IMR-90 (cell line): ENCODE measurements at regions not wholly inside any gene's neighbourhood (a gene's known extent, or its start where the extent isn't known, plus 50 kb on each side); places are given as distances from the start of the nearest gene placed in this dataset.

Experiments
- ATAC-seq: fragments of 200-7000 bp; cut with Tn5 transposase; 2 replicates; pipeline ENCODE4 v1.9.1; 2020; ENCODE audit warnings: low read depth, mild to moderate bottlenecking, moderate library complexity
- BruUV-seq: library from RNA; stranded (reverse); fragments of 400-500 nt; replicated peaks from 2 replicates; lab custom pipeline; 2021; lab: Mats Ljungman, UMichigan
- CTCF ChIA-PET: fragments of 300-600 bp; formaldehyde crosslinking; extraction: SDS; loops from one replicate; lab custom pipeline; 2021; ENCODE audit warnings: antibody characterized with exemption; lab: Yijun Ruan, JAX
- POLR2A ChIA-PET: fragments of 300-600 bp; sonication (Branson Sonifier 250); formaldehyde crosslinking; loops from one replicate; lab custom pipeline; 2022; ENCODE audit warnings: antibody characterized with exemption; ENCODE audit not compliant: unreplicated experiment; lab: Charles Lee
- DNase-seq: peaks from one replicate; pipeline ENCODE4 v3.0.0; 2013
- H2AFZ ChIP-seq: replicated peaks from 2 replicates; pipeline ENCODE3; 2013; ENCODE audit warnings: low read length, mild to moderate bottlenecking; ENCODE audit not compliant: poor library complexity
- H2AK5ac ChIP-seq: 2 replicates; pipeline ENCODE4 v1.6.1; 2013; ENCODE audit warnings: low read depth, low read length, inconsistent platforms
- H2AK9ac ChIP-seq: replicated peaks from 2 replicates; pipeline ENCODE3; 2013; ENCODE audit warnings: mild to moderate bottlenecking, low read depth, low read length, moderate library complexity; ENCODE audit not compliant: poor library complexity
- H2BK120ac ChIP-seq: 2 replicates; pipeline ENCODE4 v1.6.1; 2013; ENCODE audit warnings: low read depth, low read length, inconsistent platforms
- H2BK15ac ChIP-seq: 3 replicates; pipeline ENCODE4 v1.6.1; 2013; ENCODE audit warnings: low read depth, low read length, inconsistent platforms
- H2BK20ac ChIP-seq: 2 replicates; pipeline ENCODE4 v1.6.1; 2013; ENCODE audit warnings: low read depth, mild to moderate bottlenecking, inconsistent platforms, low read length, moderate library complexity
- H2BK5ac ChIP-seq: 2 replicates; pipeline ENCODE4 v1.6.1; 2013; ENCODE audit warnings: mild to moderate bottlenecking, low read depth, low read length, inconsistent platforms; ENCODE audit not compliant: poor library complexity, severe bottlenecking
- H3K14ac ChIP-seq: replicated peaks from 2 replicates; pipeline ENCODE4 v1.6.1; 2013; ENCODE audit warnings: low read depth, low read length, inconsistent platforms
- H3K18ac ChIP-seq: 2 replicates; pipeline ENCODE4 v1.6.1; 2013; ENCODE audit warnings: low read depth, low read length, control low read depth
- H3K23ac ChIP-seq: 2 replicates; pipeline ENCODE4 v1.6.1; 2013; ENCODE audit warnings: low read depth, low read length, inconsistent platforms
- H3K27ac ChIP-seq: 2 replicates; pipeline ENCODE4 v1.5.1; 2013; ENCODE audit warnings: mild to moderate bottlenecking, control low read depth, low read length; ENCODE audit not compliant: insufficient read depth
- H3K27me3 ChIP-seq: 2 replicates; pipeline ENCODE4 v1.6.1; 2013; ENCODE audit warnings: low read length; ENCODE audit not compliant: control insufficient read depth, insufficient read depth
- H3K36me3 ChIP-seq: 2 replicates; pipeline ENCODE4 v1.6.1; 2013; ENCODE audit warnings: low read length, mixed read lengths; ENCODE audit not compliant: control insufficient read depth, insufficient read depth
- H3K4ac ChIP-seq: 2 replicates; pipeline ENCODE4 v1.6.1; 2013; ENCODE audit warnings: low read depth, low read length, inconsistent platforms
- H3K4me1 ChIP-seq: 2 replicates; pipeline ENCODE4 v1.6.1; 2013; ENCODE audit warnings: low read length, mixed read lengths; ENCODE audit not compliant: control insufficient read depth, insufficient read depth
- H3K4me2 ChIP-seq: 2 replicates; pipeline ENCODE4 v1.6.1; 2013; ENCODE audit warnings: low read depth, mild to moderate bottlenecking, control low read depth, low read length, moderate library complexity
- H3K4me3 ChIP-seq: 2 replicates; pipeline ENCODE4 v1.5.1; 2013; ENCODE audit warnings: low read depth, mild to moderate bottlenecking, control low read depth, low read length, moderate library complexity; ENCODE audit not compliant: insufficient read depth
- H3K56ac ChIP-seq: 2 replicates; pipeline ENCODE4 v1.6.1; 2013; ENCODE audit warnings: low read length, inconsistent platforms; ENCODE audit not compliant: insufficient read depth; ENCODE audit errors: extremely low read depth
- H3K79me1 ChIP-seq, 2 experiments: 2 replicates each; pipeline ENCODE4 v1.6.1; 2013; ENCODE audit warnings: low read length in 2 of 2, inconsistent platforms in 1 of 2, low read depth in 1 of 2
- H3K9ac ChIP-seq: 2 replicates; pipeline ENCODE4 v1.6.1; 2013; ENCODE audit warnings: low read depth, low read length, control low read depth
- H3K9me1 ChIP-seq: 2 replicates; pipeline ENCODE4 v1.6.1; 2013; ENCODE audit warnings: low read length, inconsistent platforms; ENCODE audit not compliant: insufficient read depth
- H3K9me3 ChIP-seq: 2 replicates; pipeline ENCODE4 v1.6.1; 2013; ENCODE audit warnings: low read length; ENCODE audit not compliant: control insufficient read depth, insufficient read depth
- H4K20me1 ChIP-seq: 2 replicates; pipeline ENCODE4 v1.6.1; 2013; ENCODE audit warnings: low read length, inconsistent platforms; ENCODE audit not compliant: insufficient read depth
- H4K5ac ChIP-seq: 2 replicates; pipeline ENCODE4 v1.6.1; 2013; ENCODE audit warnings: mild to moderate bottlenecking, low read depth, low read length, control low read depth
- H4K8ac ChIP-seq, 2 experiments: 2 replicates each; pipeline ENCODE4 v1.6.1; 2013; ENCODE audit warnings: low read depth in 2 of 2, low read length in 2 of 2, control low read depth in 1 of 2, inconsistent platforms in 1 of 2
- H4K91ac ChIP-seq: 2 replicates; pipeline ENCODE4 v1.6.1; 2013; ENCODE audit warnings: low read depth, low read length, inconsistent platforms; ENCODE audit not compliant: insufficient read depth
- BHLHE40 ChIP-seq: fragments of 150-350 bp; IDR thresholded peaks from 2 replicates; pipeline ENCODE4 v1.6.1; 2016; ENCODE audit warnings: mild to moderate bottlenecking, low read depth, low read length
- CHD1 ChIP-seq: IDR thresholded peaks from 2 replicates; pipeline ENCODE4 v1.6.1; 2012; ENCODE audit warnings: low read depth, low read length, improper control_type of control experiment
- CTCF ChIP-seq: conservative IDR thresholded peaks from 2 replicates; pipeline ENCODE4 v1.5.1; 2012; ENCODE audit warnings: mild to moderate bottlenecking, low read depth, low read length, improper control_type of control experiment
- FOS ChIP-seq: fragments of 150-350 bp; IDR thresholded peaks from 2 replicates; pipeline ENCODE4 v1.6.1; 2016; ENCODE audit warnings: low read depth, low read length
- NFE2L2 ChIP-seq: fragments of 150-350 bp; IDR thresholded peaks from 2 replicates; pipeline ENCODE4 v1.6.1; 2016; ENCODE audit warnings: low read depth, mild to moderate bottlenecking, low read length
- SMC3 ChIP-seq: fragments of 150-350 bp; IDR thresholded peaks from 2 replicates; pipeline ENCODE4 v1.6.1; 2016; ENCODE audit warnings: low read depth, mild to moderate bottlenecking, antibody characterized with exemption, low read length, moderate library complexity
- WGBS, 2 experiments: methylation state at CpG; one replicate each; pipeline versions ENCODE4 v1.1.5 to v1.1.7; 2013; ENCODE audit warnings: missing lambda C conversion rate in 2 of 2; ENCODE audit not compliant: insufficient read length in 1 of 2; ENCODE audit errors: extremely low coverage in 2 of 2; 5-methylcytosine and 5-hydroxymethylcytosine counted together
- dilution Hi-C: fragments of 300-500 bp; cut with HindIII; formaldehyde crosslinking; loops from one replicate; pipeline ENCODE4 v1.14.3; 2018; ENCODE audit warnings: low sequenced_read_pairs; ENCODE audit not compliant: unreplicated experiment
- in situ Hi-C: fragments of 300-500 bp; cut with MboI; formaldehyde crosslinking; loops from 3 replicates; pipeline ENCODE4 v1.14.3; 2019; ENCODE audit warnings: low sequenced_read_pairs, inconsistent platforms, mixed read lengths
- intact Hi-C: fragments of 100-400 bp; cut with micrococcal nuclease; formaldehyde crosslinking; loops from 2 replicates; pipeline ENCODE4 v1.10.0; 2022

DNA sequence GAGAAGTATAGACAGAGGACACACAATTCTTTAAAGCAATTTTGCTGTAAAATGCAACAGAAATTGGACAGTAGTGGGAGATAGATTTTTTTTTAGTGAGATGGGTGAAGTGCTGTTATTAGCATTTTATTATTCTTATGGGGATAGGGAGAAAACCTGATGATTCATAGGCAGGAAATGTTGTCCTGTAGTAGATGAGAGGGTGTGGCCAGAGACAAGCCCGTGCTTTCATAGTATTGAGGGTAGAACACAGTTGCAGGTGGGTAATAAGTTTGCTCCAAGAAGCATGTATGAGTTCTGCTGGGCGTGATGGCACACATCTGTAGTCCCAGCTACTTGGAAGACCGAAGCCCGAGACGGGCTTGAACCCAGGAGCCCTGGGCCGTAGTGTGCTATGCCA lies 128.3 kb upstream of the ARHGAP28 start:
- peaks cover 2% of the 10 kb centered on the region for H3K27me3 ChIP-seq
- H2BK20ac ChIP-seq, result no peak overlapping the region
- no peaks in the 10 kb centered on the region for H3K79me1 ChIP-seq
- DNase-seq (no peak), ATAC-seq (no peak)
- H3K9ac ChIP-seq, result no peak overlapping the region
- H2BK15ac ChIP-seq, result no peak overlapping the region
- no peak overlapping the region for H4K5ac ChIP-seq
- no peaks in the 10 kb centered on the region for H3K36me3 ChIP-seq
- H3K4me2 ChIP-seq, result no peak overlapping the region
- no peak overlapping the region for H2AFZ ChIP-seq
- no peak overlapping the region for H3K27ac ChIP-seq
- no peaks in the 10 kb centered on the region for H4K20me1 ChIP-seq
- TF ChIP-seq CTCF, result no peak
- TF ChIP-seq NFE2L2, result no peak
- TF ChIP-seq SMC3, result no peak
- no peak for TF ChIP-seq BHLHE40
- TF ChIP-seq CHD1, result no peak
- no peak for TF ChIP-seq FOS
- no peak overlapping the region for H3K4ac ChIP-seq
- dilution Hi-C loops, result no loop called here
- ChIA-PET CTCF (no interaction called here), POLR2A (no interaction called here)
- no peaks in the 10 kb centered on the region for H3K9me3 ChIP-seq
- WGBS, 2 experiments, result 80% methylated on average over 1 of the region's 6 CpGs; no CpG with 5 or more reads in 1 of the 2 experiments
- no peak overlapping the region for H3K4me3 ChIP-seq
- no peak overlapping the region for H2BK120ac ChIP-seq
- no peak overlapping the region for H2AK9ac ChIP-seq
- peaks cover 2% of the 10 kb centered on the region; the same call in 1 of the 2 replicates for H3K4me1 ChIP-seq
- H2BK5ac ChIP-seq, result no peak overlapping the region
- H3K23ac ChIP-seq, result no peak overlapping the region
- BruUV-seq, result no TSS peak
- H3K18ac ChIP-seq, result no peak overlapping the region
- no peak overlapping the region for H2AK5ac ChIP-seq
- H3K14ac ChIP-seq, result no peak overlapping the region
- intact Hi-C loops, result no loop called here
- no peak overlapping the region for H3K56ac ChIP-seq
- no peak overlapping the region for H4K91ac ChIP-seq
- no peaks in the 10 kb centered on the region; the same call in 1 of the 2 replicates for H3K9me1 ChIP-seq
- no peak overlapping the region for H4K8ac ChIP-seq
- in situ Hi-C loops, result no loop called here
